Kidney (tissue), 13 donors: ENCODE measurements at regions not wholly inside any gene's neighbourhood (a gene's known extent, or its start where the extent isn't known, plus 50 kb on each side); places are given as distances from the start of the nearest gene placed in this dataset.

Experiments
- DNase-seq, 5 donors: peaks; one replicate each; pipeline ENCODE4 v3.0.0-alpha.2; 2013 to 2020
- FAIRE-seq: peaks from 2 replicates; lab custom pipeline; 2012; peaks lifted over from hg19 to GRCh38; lab: Jason Lieb, UNC
- H3K27ac ChIP-seq, 2 donors: one replicate each; pipeline ENCODE4 v1.7.0; 2013; ENCODE audit warnings: low read depth in 2 of 2, low read length in 2 of 2, inconsistent platforms in 1 of 2
- H3K27me3 ChIP-seq: one replicate; pipeline ENCODE4 v1.7.1; 2013; ENCODE audit warnings: low read length, inconsistent platforms; ENCODE audit not compliant: control insufficient read depth, insufficient read depth
- H3K36me3 ChIP-seq, 3 donors: one replicate each; pipeline versions ENCODE4 v1.7.0 to v1.7.1; 2013; ENCODE audit warnings: low read length in 3 of 3, control low read depth in 1 of 3, inconsistent platforms in 1 of 3; ENCODE audit not compliant: insufficient read depth in 3 of 3, control insufficient read depth in 2 of 3
- H3K4me1 ChIP-seq, 3 donors: one replicate each; pipeline versions ENCODE4 v1.7.0 to v1.7.1; 2013; ENCODE audit warnings: low read length in 3 of 3, inconsistent platforms in 1 of 3, low read depth in 1 of 3; ENCODE audit not compliant: control insufficient read depth in 2 of 3, insufficient read depth in 2 of 3
- H3K4me3 ChIP-seq, 3 donors: one replicate each; pipeline versions ENCODE4 v1.7.0 to v1.8.1; 2013; ENCODE audit warnings: low read length in 3 of 3, control low read depth in 1 of 3, inconsistent platforms in 1 of 3
- H3K9ac ChIP-seq, 3 donors: one replicate each; pipeline versions ENCODE4 v1.7.0 to v1.7.1; 2013; ENCODE audit warnings: low read length in 3 of 3, control low read depth in 1 of 3, inconsistent platforms in 1 of 3
- H3K9me3 ChIP-seq, 3 donors: one replicate each; pipeline versions ENCODE4 v1.7.0 to v1.7.1; 2013; ENCODE audit warnings: low read length in 3 of 3, control low read depth in 1 of 3, inconsistent platforms in 1 of 3; ENCODE audit not compliant: control insufficient read depth in 2 of 3, insufficient read depth in 1 of 3
- CTCF ChIP-seq: IDR thresholded peaks from 3 replicates; pipeline ENCODE4 v1.5.1; 2012; ENCODE audit warnings: mild to moderate bottlenecking, moderate library complexity, borderline replicate concordance; ENCODE audit not compliant: insufficient read depth; ENCODE audit errors: extremely low read depth
- intact Hi-C: fragments of 100-400 bp; cut with DNase I; formaldehyde crosslinking; loops from one replicate; pipeline ENCODE4 v1.11.1; 2022
- donor health status: control.
- donor health status: control.
- donor health status: control.
- donor health status: control.
- donor health status: control.
- donor health status: DM: yes; HTN: yes; CAD: no.
- donor health status: Normal renal cell carcinoma (clear cell type).

- intact Hi-C loops, result no loop called here
- no peak for FAIRE-seq
- H3K9me3 ChIP-seq, result no peaks in the 10 kb centered on the region
- H3K27me3 ChIP-seq, result no peaks in the 10 kb centered on the region
- H3K27ac ChIP-seq, result no peak overlapping the region
- TF ChIP-seq CTCF, result no peak
- H3K9ac ChIP-seq, result no peak overlapping the region
- H3K36me3 ChIP-seq, result no peaks in the 10 kb centered on the region
- no peak for DNase-seq
- H3K4me1 ChIP-seq, result no peaks in the 10 kb centered on the region
- no peak overlapping the region for H3K4me3 ChIP-seq
These were observed 361.4 kb upstream of the TSHZ2 start for GRCh38 chr20:52610749-52611148.

GRCh38 chr20:52601295-52601971 lies 370.7 kb upstream of the TSHZ2 start:
- Histone ChIP-seq H3K27me3 (no peaks in the 10 kb centered on the region), H3K4me1 (no peaks in the 10 kb centered on the region), H3K9me3 (peaks cover 0 to 7% (median 0%) of the 10 kb centered on the region in 3 donors), H3K4me3 (no peak overlapping the region), H3K9ac (no peak overlapping the region), H3K27ac (no peak overlapping the region), H3K36me3 (no peaks in the 10 kb centered on the region)
- FAIRE-seq (no peak), DNase-seq (no peak)
- intact Hi-C loops, result no loop called here
- no peak for TF ChIP-seq CTCF

GRCh38 chr20:52596256-52596655 lies 375.9 kb upstream of the TSHZ2 start:
- Histone ChIP-seq H3K36me3 (no peaks in the 10 kb centered on the region), H3K4me1 (no peaks in the 10 kb centered on the region), H3K27me3 (no peaks in the 10 kb centered on the region), H3K9me3 (peaks cover 0 to 7% (median 0%) of the 10 kb centered on the region in 3 donors), H3K4me3 (no peak overlapping the region), H3K9ac (no peak overlapping the region), H3K27ac (no peak overlapping the region)
- DNase-seq (no peak), FAIRE-seq (no peak)
- no peak for TF ChIP-seq CTCF
- intact Hi-C loops, result no loop called here

DNA sequence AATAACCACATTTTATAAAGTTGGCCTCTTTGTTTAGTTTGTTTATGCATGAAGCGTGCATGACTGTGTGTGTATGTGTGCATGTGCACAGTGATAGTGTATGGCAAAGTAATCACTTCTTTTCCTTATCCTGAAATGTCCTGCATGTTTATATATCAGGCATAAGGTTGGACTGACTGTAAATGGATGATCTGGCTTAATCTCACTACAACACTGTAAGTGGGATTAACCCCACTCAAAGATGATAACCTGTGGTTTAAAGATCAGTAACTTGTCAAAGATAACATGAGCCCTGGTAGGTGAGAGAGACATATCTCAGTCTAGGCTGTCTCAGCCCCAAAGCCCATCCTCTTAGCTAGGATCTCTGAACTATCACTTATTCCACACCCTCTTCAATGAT lies 376.6 kb upstream of the TSHZ2 start:
- H3K27me3 ChIP-seq, result no peaks in the 10 kb centered on the region
- H3K36me3 ChIP-seq, result no peaks in the 10 kb centered on the region
- H3K4me3 ChIP-seq, result no peak overlapping the region
- H3K4me1 ChIP-seq, result no peaks in the 10 kb centered on the region
- FAIRE-seq (no peak), DNase-seq (no peak)
- no peak overlapping the region for H3K27ac ChIP-seq
- no peak for TF ChIP-seq CTCF
- peaks cover 0 to 5% (median 0%) of the 10 kb centered on the region in 3 donors for H3K9me3 ChIP-seq
- no peak overlapping the region for H3K9ac ChIP-seq
- intact Hi-C loops, result no loop called here
